Stimulated activated CD4-positive, alpha-beta T cell treated with anti-CD3 and anti-CD28 coated beads, Interleukin-15, amount 100 ng/mL, for 48 hours (primary cell): ENCODE measurements at regions not wholly inside any gene's neighbourhood (a gene's known extent, or its start where the extent isn't known, plus 50 kb on each side); places are given as distances from the start of the nearest gene placed in this dataset.

Experiments used
- DNase-seq, 2 donors: peaks; one replicate each; pipeline ENCODE4 v3.0.0-alpha.2; 2020; ENCODE audit warnings: low read depth in 2 of 2

DNA sequence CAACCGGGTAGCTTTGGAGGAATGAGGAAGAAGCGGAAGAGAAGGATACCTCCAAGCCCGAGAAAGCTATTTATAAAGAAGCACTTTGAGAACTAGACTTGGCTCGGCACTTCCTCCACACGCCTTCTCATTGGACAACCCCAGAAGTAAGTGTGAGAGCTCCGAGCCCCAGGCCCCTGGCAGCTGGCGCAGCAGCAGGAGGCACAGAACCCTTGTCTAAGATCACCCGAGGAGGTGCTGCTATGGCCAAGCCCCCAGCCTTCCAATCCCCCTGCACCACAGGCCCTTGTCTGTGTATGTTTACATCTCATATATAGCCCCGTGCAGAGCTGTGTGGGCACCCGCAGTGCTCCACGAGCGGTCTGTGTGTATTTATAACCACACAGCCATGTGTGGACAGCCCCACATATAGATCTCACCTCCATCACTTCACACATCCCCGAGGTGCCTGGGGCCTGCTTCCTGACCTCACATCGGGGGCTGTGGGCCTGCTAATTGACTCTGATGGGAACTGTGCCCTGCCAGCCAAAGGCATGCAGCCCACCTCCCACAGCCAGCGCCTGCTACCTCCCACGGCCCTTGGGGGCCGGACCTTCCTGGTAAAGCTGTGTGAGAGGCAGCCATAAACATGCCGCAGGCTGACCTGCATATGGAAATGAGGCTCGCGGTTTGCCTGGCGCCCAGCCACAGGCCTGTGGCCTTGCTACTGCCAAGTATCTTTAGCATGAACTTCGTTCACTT, 96.1 kb downstream of the C17orf67 start:
- DNase-seq = no peak

DNA sequence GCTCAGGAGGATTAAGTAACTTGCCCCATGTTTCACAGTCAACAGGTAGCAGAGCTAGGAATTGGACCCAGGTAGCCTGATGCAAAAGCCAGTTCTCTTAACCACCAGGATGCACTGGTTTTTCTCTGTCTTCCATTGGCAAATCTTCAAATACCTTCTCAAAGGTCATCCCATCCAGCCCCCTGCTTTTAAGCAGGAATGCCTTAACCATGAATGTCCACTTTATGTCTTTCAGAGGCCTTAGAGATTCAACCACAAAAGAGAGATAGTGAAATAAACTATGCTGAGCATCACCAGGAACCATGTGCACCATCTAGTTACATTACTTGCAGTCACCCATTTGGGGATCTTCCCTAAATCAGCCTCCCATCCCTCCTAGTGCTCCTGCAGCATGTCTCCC, 94.3 kb downstream of the C17orf67 start:
- no peak for DNase-seq

GRCh38 chr17:56739776-56740175, 93.9 kb downstream of the C17orf67 start:
- no peak for DNase-seq

GRCh38 chr17:56740481-56740880, 93.2 kb downstream of the C17orf67 start:
- DNase-seq = no peak
